ENCODE measurements at regions not wholly inside any gene's neighbourhood (a gene's known extent, or its start where the extent isn't known, plus 50 kb on each side); places are given as distances from the start of the nearest gene placed in this dataset.

- intact Hi-C loops (cut with micrococcal nuclease; ENCODE audit: unreplicated experiment): no loop called here
- Mint-ChIP-seq H3K4me1 (ENCODE audit: low read depth, unreplicated experiment) (no peaks in the 10 kb centered on the region), H3K36me3 (ENCODE audit: insufficient read depth, unreplicated experiment) (no peaks in the 10 kb centered on the region), H3K27me3 (ENCODE audit: unreplicated experiment) (peaks cover 99% of the 10 kb centered on the region), H3K9me3 (ENCODE audit: low read depth, unreplicated experiment) (no peaks in the 10 kb centered on the region), H3K27ac (ENCODE audit: unreplicated experiment) (no peak overlapping the region), H3K4me3 (ENCODE audit: low read depth, unreplicated experiment) (no peak overlapping the region)
- no TSS peak for BruUV-seq (replicated peaks)
- CTCF ChIA-PET: interaction anchor here (0.5 kb wide), 1 partner anchor 14 kb away, joined by 3 read pairs; no protein-coding TSS in a partner anchor
- TF ChIP-seq CTCF (IDR thresholded peaks at IDR 0.05; ENCODE audit: unreplicated experiment): no peak
- DNase-seq: no peak
These were observed 184.0 kb downstream of the AACS start for GRCh38 chr12:125249066-125249824.

- no peak overlapping the region for H3K27ac Mint-ChIP-seq (ENCODE audit: unreplicated experiment)
- intact Hi-C loops (cut with micrococcal nuclease; ENCODE audit: unreplicated experiment): no loop called here
- CTCF ChIA-PET: interaction anchor here (0.5 to 0.7 kb wide), 2 partner anchors 14 to 29 kb away, joined by 3 read pairs; no protein-coding TSS in a partner anchor
- no peaks in the 10 kb centered on the region for H3K9me3 Mint-ChIP-seq (ENCODE audit: low read depth, unreplicated experiment)
- no peak for DNase-seq
- TF ChIP-seq CTCF (IDR thresholded peaks at IDR 0.05; ENCODE audit: unreplicated experiment): no peak
- no peaks in the 10 kb centered on the region for H3K36me3 Mint-ChIP-seq (ENCODE audit: insufficient read depth, unreplicated experiment)
- BruUV-seq (replicated peaks): no TSS peak
- no peak overlapping the region for H3K4me3 Mint-ChIP-seq (ENCODE audit: low read depth, unreplicated experiment)
- peaks cover 99% of the 10 kb centered on the region for H3K27me3 Mint-ChIP-seq (ENCODE audit: unreplicated experiment)
- no peaks in the 10 kb centered on the region for H3K4me1 Mint-ChIP-seq (ENCODE audit: low read depth, unreplicated experiment)
These were observed 184.7 kb downstream of the AACS start for GRCh38 chr12:125249932-125250331.

- Mint-ChIP-seq H3K9me3 (ENCODE audit: low read depth, unreplicated experiment) (no peaks in the 10 kb centered on the region), H3K36me3 (ENCODE audit: insufficient read depth, unreplicated experiment) (no peaks in the 10 kb centered on the region), H3K4me1 (ENCODE audit: low read depth, unreplicated experiment) (no peaks in the 10 kb centered on the region), H3K27ac (ENCODE audit: unreplicated experiment) (no peak overlapping the region), H3K27me3 (ENCODE audit: unreplicated experiment) (peaks cover 80% of the 10 kb centered on the region), H3K4me3 (ENCODE audit: low read depth, unreplicated experiment) (no peak overlapping the region)
- intact Hi-C loops (cut with micrococcal nuclease; ENCODE audit: unreplicated experiment): no loop called here
- no TSS peak for BruUV-seq (replicated peaks)
- no peak for DNase-seq
- CTCF ChIA-PET: interaction anchor here (1.0 kb wide), 1 partner anchor 10 kb away, joined by 3 read pairs; no protein-coding TSS in a partner anchor
- no peak for TF ChIP-seq CTCF (IDR thresholded peaks at IDR 0.05; ENCODE audit: unreplicated experiment)
These were observed 189.0 kb downstream of the AACS start for GRCh38 chr12:125254236-125254635.

GRCh38 chr12:125254856-125255255 lies 189.6 kb downstream of the AACS start:
- no peak overlapping the region for H3K27ac Mint-ChIP-seq (ENCODE audit: unreplicated experiment)
- CTCF ChIA-PET: no interaction called here
- peaks cover 80% of the 10 kb centered on the region for H3K27me3 Mint-ChIP-seq (ENCODE audit: unreplicated experiment)
- no peak for TF ChIP-seq CTCF (IDR thresholded peaks at IDR 0.05; ENCODE audit: unreplicated experiment)
- BruUV-seq (replicated peaks): no TSS peak
- intact Hi-C loops (cut with micrococcal nuclease; ENCODE audit: unreplicated experiment): no loop called here
- H3K36me3 Mint-ChIP-seq (ENCODE audit: insufficient read depth, unreplicated experiment): no peaks in the 10 kb centered on the region
- no peak for DNase-seq
- no peaks in the 10 kb centered on the region for H3K9me3 Mint-ChIP-seq (ENCODE audit: low read depth, unreplicated experiment)
- H3K4me3 Mint-ChIP-seq (ENCODE audit: low read depth, unreplicated experiment): no peak overlapping the region
- no peaks in the 10 kb centered on the region for H3K4me1 Mint-ChIP-seq (ENCODE audit: low read depth, unreplicated experiment)
